HCT116 (cell line): ENCODE measurements at regions not wholly inside any gene's neighbourhood (a gene's known extent, or its start where the extent isn't known, plus 50 kb on each side); places are given as distances from the start of the nearest gene placed in this dataset.

Experiments used
- ATAC-seq: fragments of 200-7000 bp; cut with Tn5 transposase; 2 replicates; pipeline ENCODE4 v1.9.1; 2020; ENCODE audit warnings: mild to moderate bottlenecking, moderate library complexity
- BruUV-seq: library from RNA; stranded (reverse); fragments of 400-500 nt; replicated peaks from 2 replicates; lab custom pipeline; 2021; lab: Mats Ljungman, UMichigan
- CTCF ChIA-PET: fragments of 300-600 bp; sonication (Branson Sonifier 250); formaldehyde crosslinking; loops from one replicate; lab custom pipeline; 2021; ENCODE audit warnings: antibody characterized with exemption; lab: Charles Lee
- POLR2A ChIA-PET: fragments of 300-600, 350-600 bp; sonication (Branson Sonifier 250); formaldehyde crosslinking; loops from one replicate; lab custom pipeline; 2021; ENCODE audit warnings: antibody characterized with exemption; lab: Charles Lee
- RAD21 ChIA-PET, 2 experiments: fragments of 300-600 bp; sonication (Branson Sonifier 250); formaldehyde crosslinking; loops; one replicate each; lab custom pipeline; 2023; ENCODE audit warnings: low total read pairs in 2 of 2; ENCODE audit not compliant: uncharacterized antibody in 2 of 2, unreplicated experiment in 2 of 2, low non-redundant PET in 1 of 2; lab: Charles Lee
- DNase-seq: peaks from one replicate; pipeline ENCODE4 v3.0.0-alpha.2; 2010; ENCODE audit warnings: low read depth, low spot score
- H2AFZ ChIP-seq: fragments of 200-600 bp; shearing (Covaris generic), sonication (generic); 2 replicates; pipeline ENCODE4 v1.6.1; 2017; ENCODE audit warnings: low read depth, mixed run types, mixed read lengths, antibody characterized with exemption, low read length; ENCODE audit not compliant: poor library complexity, severe bottlenecking
- H3K27ac ChIP-seq: 2 replicates; pipeline ENCODE4 v1.5.1; 2012; ENCODE audit warnings: low read depth, low read length
- H3K27me3 ChIP-seq: fragments of 200-600 bp; sonication (generic); 2 replicates; pipeline ENCODE4 v1.6.1; 2016; ENCODE audit warnings: mixed run types, low read length, mixed read lengths; ENCODE audit not compliant: insufficient read depth
- H3K36me3 ChIP-seq, 2 experiments: fragments of 200-500 bp in 1 of 2; fragments of 200-600 bp in 1 of 2; sonication (Bioruptor generic) in 1 of 2; sonication (generic) in 1 of 2; 2 replicates each; pipeline versions ENCODE4 v1.5.1 to v1.6.1; 2014 to 2016; ENCODE audit warnings: low read length in 2 of 2, inconsistent platforms in 1 of 2, mixed read lengths in 1 of 2, mixed run types in 1 of 2; ENCODE audit not compliant: insufficient read depth in 2 of 2, control insufficient read depth in 1 of 2
- H3K4me1 ChIP-seq, 2 experiments: fragments of 200-600 bp in 1 of 2; sonication (generic) in 1 of 2; 2 replicates each; pipeline versions ENCODE4 v1.5.1 to v1.6.1; 2012 to 2017; ENCODE audit warnings: low read length in 2 of 2, inconsistent platforms in 1 of 2, mild to moderate bottlenecking in 1 of 2, mixed read lengths in 1 of 2, mixed run types in 1 of 2, moderate library complexity in 1 of 2; ENCODE audit not compliant: insufficient read depth in 2 of 2, control insufficient read depth in 1 of 2
- H3K4me2 ChIP-seq: fragments of 200-600 bp; sonication (generic); 2 replicates; pipeline ENCODE4 v1.6.1; 2017; ENCODE audit warnings: mixed run types, low read length, mixed read lengths
- H3K4me3 ChIP-seq, 2 experiments: fragments of 200-600 bp in 1 of 2; sonication (generic) in 1 of 2; replicated peaks in 1 of 2; 2 replicates each; pipeline ENCODE4 v1.5.1; 2011 to 2016; ENCODE audit warnings: low read length in 2 of 2, control low read depth in 1 of 2, low read depth in 1 of 2, mild to moderate bottlenecking in 1 of 2, mixed read lengths in 1 of 2, mixed run types in 1 of 2
- H3K79me2 ChIP-seq: fragments of 200-600 bp; sonication (generic); 2 replicates; pipeline ENCODE4 v1.6.1; 2017; ENCODE audit warnings: mild to moderate bottlenecking, mixed run types, low read length, moderate library complexity, mixed read lengths; ENCODE audit not compliant: insufficient read depth
- H3K9ac ChIP-seq: fragments of 200-600 bp; sonication (generic); 2 replicates; pipeline ENCODE4 v1.6.1; 2016; ENCODE audit warnings: low read length, mixed read lengths
- H3K9me2 ChIP-seq: fragments of 200-600 bp; sonication (generic), shearing (Covaris generic); 2 replicates; pipeline ENCODE4 v1.6.1; 2017; ENCODE audit warnings: mixed run types, mild to moderate bottlenecking, moderate library complexity; ENCODE audit not compliant: insufficient read depth
- H3K9me3 ChIP-seq, 2 experiments: fragments of 200-500 bp in 1 of 2; fragments of 200-600 bp in 1 of 2; sonication (Bioruptor generic) in 1 of 2; sonication (generic) in 1 of 2; 2 replicates each; pipeline ENCODE4 v1.6.1; 2014 to 2017; ENCODE audit warnings: low read length in 2 of 2, mixed read lengths in 2 of 2, inconsistent platforms in 1 of 2, low read depth in 1 of 2, mild to moderate bottlenecking in 1 of 2, mixed run types in 1 of 2, moderate library complexity in 1 of 2; ENCODE audit not compliant: control insufficient read depth in 1 of 2, insufficient read depth in 1 of 2
- H4K20me1 ChIP-seq: fragments of 200-600 bp; sonication (generic), shearing (Covaris generic); 2 replicates; pipeline ENCODE4 v1.6.1; 2017; ENCODE audit warnings: mixed run types, mild to moderate bottlenecking, moderate library complexity; ENCODE audit not compliant: insufficient read depth
- CBX3 ChIP-seq: IDR thresholded peaks from 2 replicates; pipeline ENCODE4 v1.6.1; 2012; ENCODE audit warnings: low read depth
- CEBPB ChIP-seq: IDR thresholded peaks from 2 replicates; pipeline ENCODE4 v1.6.1; 2012; ENCODE audit warnings: low read depth
- ELF1 ChIP-seq: IDR thresholded peaks from 2 replicates; pipeline ENCODE4 v1.6.1; 2012; ENCODE audit warnings: low read depth, borderline replicate concordance
- EZH2 ChIP-seq: fragments of 200-600 bp; sonication (generic); IDR thresholded peaks from 2 replicates; pipeline ENCODE4 v1.6.1; 2017; ENCODE audit warnings: antibody characterized with exemption, mixed run types
- FOSL1 ChIP-seq: IDR thresholded peaks from 2 replicates; pipeline ENCODE4 v1.6.1; 2012; ENCODE audit warnings: low read depth
- JUND ChIP-seq: IDR thresholded peaks from 2 replicates; pipeline ENCODE4 v1.6.1; 2012
- RAD21 ChIP-seq: IDR thresholded peaks from 2 replicates; pipeline ENCODE4 v1.6.1; 2012; ENCODE audit warnings: low read depth, mild to moderate bottlenecking
- SP1 ChIP-seq: IDR thresholded peaks from 2 replicates; pipeline ENCODE4 v1.6.1; 2012; ENCODE audit warnings: low read depth
- SRF ChIP-seq: IDR thresholded peaks from 2 replicates; pipeline ENCODE4 v1.6.1; 2012; ENCODE audit warnings: low read depth
- TCF7L2 ChIP-seq: IDR thresholded peaks from 2 replicates; pipeline ENCODE4 v1.7.0; 2011; ENCODE audit warnings: borderline replicate concordance, inconsistent platforms; ENCODE audit not compliant: insufficient read depth, insufficient read length; ENCODE audit errors: extremely low read depth
- YY1 ChIP-seq: IDR thresholded peaks from 2 replicates; pipeline ENCODE4 v1.6.1; 2011; ENCODE audit warnings: low read length, low read depth, moderate library complexity, mild to moderate bottlenecking; ENCODE audit not compliant: insufficient replicate concordance; ENCODE audit errors: extremely low read depth
- ZFX ChIP-seq: fragments of 450-650 bp; IDR thresholded peaks from 2 replicates; pipeline ENCODE4 v1.6.1; 2017
- ZNF274 ChIP-seq: fragments of 200-500 bp; sonication (Bioruptor generic); IDR thresholded peaks from 2 replicates; pipeline ENCODE4 v1.6.1; 2014; ENCODE audit warnings: mild to moderate bottlenecking, low read depth, low read length, inconsistent platforms
- intact Hi-C: fragments of 100-400 bp; cut with micrococcal nuclease; formaldehyde crosslinking; loops from 2 replicates; pipeline ENCODE4 v1.10.0; 2022
- TF ChIP-seq, protein P1 (sequence below): IDR thresholded peaks from 2 replicates; pipeline ENCODE4 v1.6.1; 2012
- TF ChIP-seq, protein P2 (sequence below): IDR thresholded peaks from 2 replicates; pipeline ENCODE4 v1.6.1; 2011; ENCODE audit warnings: mild to moderate bottlenecking, low read length, moderate library complexity; ENCODE audit not compliant: insufficient replicate concordance; ENCODE audit errors: extremely low read depth

DNA sequence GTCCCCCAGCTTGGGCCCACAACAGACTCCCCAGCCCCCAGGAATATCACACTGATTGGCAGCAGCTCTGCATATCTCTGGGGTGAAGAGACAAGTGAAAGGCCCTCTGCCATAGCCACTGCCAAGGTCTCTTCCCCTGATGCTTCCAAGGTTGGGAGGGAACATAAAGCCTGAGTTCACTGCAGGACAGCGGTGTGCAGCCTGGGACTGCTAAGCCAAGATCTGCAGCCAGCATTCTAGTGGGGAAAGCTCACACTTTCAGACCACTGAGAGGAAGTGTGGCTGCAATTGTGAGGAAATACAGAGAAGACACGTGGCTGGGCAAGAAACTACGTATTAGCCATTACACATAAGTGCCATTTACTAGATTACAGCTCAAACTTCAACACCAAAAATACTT is 100.7 kb downstream of the MAIP1 start:
- Histone ChIP-seq H3K36me3 (no peaks in the 10 kb centered on the region), H3K27ac (no peak overlapping the region), H3K9ac (no peak overlapping the region), H3K4me3 (no peak overlapping the region), H2AFZ (no peak overlapping the region), H3K27me3 (no peaks in the 10 kb centered on the region), H3K4me1 (no peaks in the 10 kb centered on the region), H4K20me1 (no peaks in the 10 kb centered on the region), H3K4me2 (no peak overlapping the region), H3K9me3 (no peaks in the 10 kb centered on the region), H3K9me2 (no peaks in the 10 kb centered on the region), H3K79me2 (no peaks in the 10 kb centered on the region)
- RAD21 ChIA-PET: no interaction called here
- DNase-seq (no peak), ATAC-seq (no peak)
- no TSS peak for BruUV-seq
- POLR2A ChIA-PET: no interaction called here
- CTCF ChIA-PET: no interaction called here
- TF ChIP-seq, protein P1, sequence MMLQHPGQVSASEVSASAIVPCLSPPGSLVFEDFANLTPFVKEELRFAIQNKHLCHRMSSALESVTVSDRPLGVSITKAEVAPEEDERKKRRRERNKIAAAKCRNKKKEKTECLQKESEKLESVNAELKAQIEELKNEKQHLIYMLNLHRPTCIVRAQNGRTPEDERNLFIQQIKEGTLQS: no peak
- TF ChIP-seq SRF (no peak), EZH2 (no peak), FOSL1 (no peak), ZFX (no peak), SP1 (no peak), CBX3 (no peak)
- TF ChIP-seq, all 23 proteins: peak for 0
- intact Hi-C loops: no loop called here

DNA sequence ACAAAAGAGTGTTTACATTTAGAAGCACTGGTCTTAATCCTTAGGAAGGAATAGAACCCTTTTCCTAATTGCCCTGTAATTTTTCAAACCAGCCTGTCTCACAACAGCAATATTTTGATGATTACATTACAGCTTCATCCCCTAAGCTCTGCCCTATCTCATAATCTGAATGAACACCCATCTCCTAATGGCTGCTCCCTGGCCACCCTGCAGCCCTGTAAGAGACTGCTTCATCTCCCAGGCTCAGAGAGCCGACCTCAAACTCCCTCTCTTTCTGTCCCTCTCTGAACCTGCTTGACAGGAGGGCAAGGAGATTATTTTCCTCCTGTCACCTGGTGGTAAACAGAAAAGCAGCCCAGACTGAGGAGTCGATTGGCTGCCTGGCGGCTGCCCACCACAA is 107.8 kb downstream of the MAIP1 start:
- Histone ChIP-seq H4K20me1 (no peaks in the 10 kb centered on the region), H3K27ac (no peak overlapping the region), H3K9me3 (no peaks in the 10 kb centered on the region), H3K4me3 (no peak overlapping the region), H3K9me2 (no peaks in the 10 kb centered on the region), H3K9ac (no peak overlapping the region), H3K79me2 (no peaks in the 10 kb centered on the region), H3K4me1 (no peaks in the 10 kb centered on the region), H3K27me3 (no peaks in the 10 kb centered on the region)
- no peak for ATAC-seq
- intact Hi-C loops: no loop called here
- no TSS peak for BruUV-seq
- TF ChIP-seq SP1 (no peak), ZFX (no peak), ZNF274 (no peak), JUND (no peak), TCF7L2 (no peak), CEBPB (no peak), YY1 (no peak), RAD21 (no peak), EZH2 (no peak), ELF1 (no peak), CBX3 (no peak)
- TF ChIP-seq, protein P1: no peak
- TF ChIP-seq, protein P2, sequence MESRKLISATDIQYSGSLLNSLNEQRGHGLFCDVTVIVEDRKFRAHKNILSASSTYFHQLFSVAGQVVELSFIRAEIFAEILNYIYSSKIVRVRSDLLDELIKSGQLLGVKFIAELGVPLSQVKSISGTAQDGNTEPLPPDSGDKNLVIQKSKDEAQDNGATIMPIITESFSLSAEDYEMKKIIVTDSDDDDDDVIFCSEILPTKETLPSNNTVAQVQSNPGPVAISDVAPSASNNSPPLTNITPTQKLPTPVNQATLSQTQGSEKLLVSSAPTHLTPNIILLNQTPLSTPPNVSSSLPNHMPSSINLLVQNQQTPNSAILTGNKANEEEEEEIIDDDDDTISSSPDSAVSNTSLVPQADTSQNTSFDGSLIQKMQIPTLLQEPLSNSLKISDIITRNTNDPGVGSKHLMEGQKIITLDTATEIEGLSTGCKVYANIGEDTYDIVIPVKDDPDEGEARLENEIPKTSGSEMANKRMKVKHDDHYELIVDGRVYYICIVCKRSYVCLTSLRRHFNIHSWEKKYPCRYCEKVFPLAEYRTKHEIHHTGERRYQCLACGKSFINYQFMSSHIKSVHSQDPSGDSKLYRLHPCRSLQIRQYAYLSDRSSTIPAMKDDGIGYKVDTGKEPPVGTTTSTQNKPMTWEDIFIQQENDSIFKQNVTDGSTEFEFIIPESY: no peak
- TF ChIP-seq, all 23 proteins: peak for 0
- H3K4me2 ChIP-seq: no peak overlapping the region
- ChIA-PET CTCF (no interaction called here), POLR2A (no interaction called here), RAD21 (no interaction called here)
- no peaks in the 10 kb centered on the region for H3K36me3 ChIP-seq
- no peak for DNase-seq
- no peak overlapping the region for H2AFZ ChIP-seq
